NCI-H748 treated with DMSO at 0.1 percent for 48 hours (cell line): ENCODE measurements at regions not wholly inside any gene's neighbourhood (a gene's known extent, or its start where the extent isn't known, plus 50 kb on each side); places are given as distances from the start of the nearest gene placed in this dataset.

Source experiments
- DNase-seq: peaks from one replicate; lab custom pipeline; 2025; lab: John Stamatoyannopoulos, UW

- peak; percentile 6 for DNase-seq
Measured at GRCh38 chr4:115332078-115332477, 218.7 kb upstream of the NDST4 start.

- no peak for DNase-seq
Measured at GRCh38 chr4:115331241-115331640, 217.8 kb upstream of the NDST4 start.

GRCh38 chr4:115325836-115326235 lies 212.4 kb upstream of the NDST4 start:
- no peak for DNase-seq

- peak; percentile 91 for DNase-seq
Measured at GRCh38 chr4:115323106-115323707, 209.8 kb upstream of the NDST4 start.

GRCh38 chr4:115315182-115315581 lies 201.8 kb upstream of the NDST4 start:
- DNase-seq: no peak

GRCh38 chr4:115310641-115311040 lies 197.2 kb upstream of the NDST4 start:
- DNase-seq: no peak

- DNase-seq: no peak
Measured at GRCh38 chr4:115294717-115295116, 181.3 kb upstream of the NDST4 start.

- DNase-seq: no peak
Measured at GRCh38 chr4:115293093-115293462, 179.7 kb upstream of the NDST4 start.

GRCh38 chr4:115292320-115293092 lies 179.1 kb upstream of the NDST4 start:
- no peak for DNase-seq

GRCh38 chr4:115287426-115287825 lies 174.0 kb upstream of the NDST4 start:
- DNase-seq: no peak

- DNase-seq: no peak
Measured at GRCh38 chr4:115279330-115279729, 165.9 kb upstream of the NDST4 start.

GRCh38 chr4:115278830-115279229 lies 165.4 kb upstream of the NDST4 start:
- no peak for DNase-seq

GRCh38 chr4:115275615-115276014 lies 162.2 kb upstream of the NDST4 start:
- DNase-seq: no peak

GRCh38 chr4:115274545-115274944 lies 161.1 kb upstream of the NDST4 start:
- peak; percentile 11 for DNase-seq

GRCh38 chr4:115272594-115272993 lies 159.2 kb upstream of the NDST4 start:
- no peak for DNase-seq

GRCh38 chr4:115272185-115272584 lies 158.8 kb upstream of the NDST4 start:
- DNase-seq: no peak

- DNase-seq: no peak
Measured at GRCh38 chr4:115260195-115260594, 146.8 kb upstream of the NDST4 start.

- DNase-seq: no peak
Measured at GRCh38 chr4:115259642-115260041, 146.2 kb upstream of the NDST4 start.

GRCh38 chr4:115249808-115250207 lies 136.4 kb upstream of the NDST4 start:
- no peak for DNase-seq

- peak; percentile 51 for DNase-seq
Measured at GRCh38 chr4:115234405-115235093, 121.1 kb upstream of the NDST4 start.

GRCh38 chr4:115233600-115233999 lies 120.2 kb upstream of the NDST4 start:
- DNase-seq: no peak

- no peak for DNase-seq
Measured at GRCh38 chr4:115229873-115230272, 116.5 kb upstream of the NDST4 start.

GRCh38 chr4:115228851-115229250 lies 115.4 kb upstream of the NDST4 start:
- no peak for DNase-seq
